OCI-LY3 (cell line): ENCODE measurements at regions not wholly inside any gene's neighbourhood (a gene's known extent, or its start where the extent isn't known, plus 50 kb on each side); places are given as distances from the start of the nearest gene placed in this dataset.

Experiments
- CTCF ChIP-seq: fragments of 200-600, 300-600 bp; sonication (generic); IDR thresholded peaks from 2 replicates; pipeline ENCODE4 v1.5.1; 2014; ENCODE audit warnings: antibody characterized with exemption, low read length, low read depth
- EZH2phosphoT487 ChIP-seq: fragments of 200-600 bp; shearing (Covaris generic); IDR thresholded peaks from 2 replicates; pipeline ENCODE4 v1.6.1; 2018; ENCODE audit warnings: antibody characterized with exemption, mixed run types, low read depth

DNA sequence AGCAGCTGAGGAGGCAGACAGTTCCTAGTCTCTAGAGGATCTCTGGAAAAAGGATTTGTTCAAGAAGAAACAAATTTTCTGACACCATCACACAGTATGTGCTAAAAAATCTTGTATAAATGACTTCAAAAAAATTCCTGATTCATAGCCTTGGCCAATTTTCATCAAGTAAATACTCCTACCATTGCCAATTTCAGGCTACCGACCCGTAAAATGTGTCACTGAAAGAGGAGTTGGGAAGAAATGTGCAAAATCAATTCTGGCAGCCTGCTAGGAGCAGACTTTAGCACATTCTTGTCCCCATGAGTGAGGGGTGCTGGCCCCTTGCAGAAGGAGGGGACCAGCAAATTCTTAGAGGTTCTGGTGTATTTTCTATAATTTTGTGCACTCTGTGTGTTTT lies 109.4 kb downstream of the TMEM30B start:
- TF ChIP-seq CTCF = no peak
- no peak for TF ChIP-seq EZH2phosphoT487
